Spleen (tissue), 7 donors: ENCODE measurements at regions not wholly inside any gene's neighbourhood (a gene's known extent, or its start where the extent isn't known, plus 50 kb on each side); places are given as distances from the start of the nearest gene placed in this dataset.

Source experiments
- POLR2A ChIP-seq, 3 donors: fragments of 450-650 bp; IDR thresholded peaks; one replicate each; pipeline ENCODE4 v1.5.1; 2017; ENCODE audit warnings: antibody characterized with exemption in 3 of 3, mild to moderate bottlenecking in 1 of 3
- POLR2AphosphoS5 ChIP-seq, 3 donors: sonication (generic); formaldehyde crosslinking; IDR thresholded peaks; one replicate each; pipeline ENCODE4 v1.5.1; 2017; ENCODE audit warnings: antibody characterized with exemption in 3 of 3
- TF ChIP-seq, protein P1 (sequence below), 11 experiments: fragments of 200-600 bp in 7 of 11; fragments of 450-650 bp in 4 of 11; sonication (generic) in 4 of 11; IDR thresholded peaks in 8 of 11; conservative IDR thresholded peaks in 3 of 11; 1 replicate in 7 of 11; 2 replicates in 4 of 11; pipeline versions ENCODE4 v1.4.0 to v1.8.0; 2016 to 2021; ENCODE audit warnings: antibody characterized with exemption in 11 of 11, inconsistent platforms in 4 of 11, mild to moderate bottlenecking in 1 of 11
- donor health status: DM: no; HTN: no; CAD: no; lungs with moderate emphysema.
- donor health status: DM: no; HTN: no; CAD: no.
- donor health status: DM: no; HTN: no; CAD: no.

- TF ChIP-seq POLR2AphosphoS5 (IDR thresholded peaks at IDR 0.05) (no peak), POLR2A (IDR thresholded peaks at IDR 0.05) (no peak)
- TF ChIP-seq, protein P1, sequence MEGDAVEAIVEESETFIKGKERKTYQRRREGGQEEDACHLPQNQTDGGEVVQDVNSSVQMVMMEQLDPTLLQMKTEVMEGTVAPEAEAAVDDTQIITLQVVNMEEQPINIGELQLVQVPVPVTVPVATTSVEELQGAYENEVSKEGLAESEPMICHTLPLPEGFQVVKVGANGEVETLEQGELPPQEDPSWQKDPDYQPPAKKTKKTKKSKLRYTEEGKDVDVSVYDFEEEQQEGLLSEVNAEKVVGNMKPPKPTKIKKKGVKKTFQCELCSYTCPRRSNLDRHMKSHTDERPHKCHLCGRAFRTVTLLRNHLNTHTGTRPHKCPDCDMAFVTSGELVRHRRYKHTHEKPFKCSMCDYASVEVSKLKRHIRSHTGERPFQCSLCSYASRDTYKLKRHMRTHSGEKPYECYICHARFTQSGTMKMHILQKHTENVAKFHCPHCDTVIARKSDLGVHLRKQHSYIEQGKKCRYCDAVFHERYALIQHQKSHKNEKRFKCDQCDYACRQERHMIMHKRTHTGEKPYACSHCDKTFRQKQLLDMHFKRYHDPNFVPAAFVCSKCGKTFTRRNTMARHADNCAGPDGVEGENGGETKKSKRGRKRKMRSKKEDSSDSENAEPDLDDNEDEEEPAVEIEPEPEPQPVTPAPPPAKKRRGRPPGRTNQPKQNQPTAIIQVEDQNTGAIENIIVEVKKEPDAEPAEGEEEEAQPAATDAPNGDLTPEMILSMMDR (IDR thresholded peaks at IDR 0.05 in 8 of 11, conservative IDR thresholded peaks at IDR 0.05 in 3 of 11), result no peak
Observed at GRCh38 chr6:113331021-113331420, 526.1 kb upstream of the MARCKS start.
